Smooth muscle cell (in vitro differentiated cells): ENCODE measurements at regions not wholly inside any gene's neighbourhood (a gene's known extent, or its start where the extent isn't known, plus 50 kb on each side); places are given as distances from the start of the nearest gene placed in this dataset.

Source experiments
- DNase-seq: peaks from one replicate; lab custom pipeline; 2025; ENCODE audit not compliant: unreplicated experiment; lab: John Stamatoyannopoulos, UW
- H2AFZ ChIP-seq: fragments of 200-600 bp; sonication (generic); 2 replicates; pipeline ENCODE4 v1.6.0; 2016; ENCODE audit warnings: antibody characterized with exemption, low read depth, mild to moderate bottlenecking
- H3F3A ChIP-seq: fragments of 200-600 bp; sonication (generic); 2 replicates; pipeline ENCODE4 v1.6.0; 2017; ENCODE audit warnings: antibody characterized with exemption, low read depth
- H3K27ac ChIP-seq: fragments of 200-600 bp; sonication (generic); 2 replicates; pipeline ENCODE4 v1.5.1; 2016; ENCODE audit warnings: low read depth, mild to moderate bottlenecking
- H3K27me3 ChIP-seq: fragments of 200-600 bp; sonication (generic); 2 replicates; pipeline ENCODE4 v1.6.1; 2016; ENCODE audit warnings: low read depth, mild to moderate bottlenecking
- H3K36me3 ChIP-seq: fragments of 200-600 bp; sonication (generic); 2 replicates; pipeline ENCODE4 v1.5.1; 2016; ENCODE audit warnings: low read depth
- H3K4me1 ChIP-seq: fragments of 200-600 bp; sonication (generic); 2 replicates; pipeline ENCODE4 v1.5.1; 2016; ENCODE audit warnings: low read depth
- H3K4me2 ChIP-seq: fragments of 200-600 bp; sonication (generic); 2 replicates; pipeline ENCODE4 v1.6.0; 2016; ENCODE audit warnings: mild to moderate bottlenecking
- H3K4me3 ChIP-seq: fragments of 200-600 bp; sonication (generic); 2 replicates; pipeline ENCODE4 v1.5.1; 2016; ENCODE audit warnings: mild to moderate bottlenecking
- H3K79me2 ChIP-seq: fragments of 200-600 bp; sonication (generic); 2 replicates; pipeline ENCODE4 v1.6.0; 2016; ENCODE audit warnings: low read depth, mild to moderate bottlenecking
- H3K9ac ChIP-seq: fragments of 200-600 bp; sonication (generic); 2 replicates; pipeline ENCODE4 v1.6.0; 2016; ENCODE audit warnings: low read depth
- H3K9me3 ChIP-seq: fragments of 200-600 bp; sonication (generic); replicated peaks from 2 replicates; pipeline ENCODE4 v1.5.1; 2016; ENCODE audit warnings: low read depth
- H4K20me1 ChIP-seq: fragments of 200-600 bp; sonication (generic); 2 replicates; pipeline ENCODE4 v1.6.0; 2016; ENCODE audit warnings: low read depth
- WGBS: methylation state at CpG from one replicate; pipeline ENCODE4 v1.1.7; 2016; ENCODE audit warnings: low lambda C conversion rate; 5-methylcytosine and 5-hydroxymethylcytosine counted together
- TF ChIP-seq, protein P1 (sequence below): fragments of 200-600 bp; sonication (generic); IDR thresholded peaks from 2 replicates; pipeline ENCODE4 v1.5.1; 2017; ENCODE audit warnings: borderline replicate concordance, mild to moderate bottlenecking, antibody characterized with exemption; ENCODE audit not compliant: insufficient read depth, poor library complexity, severe bottlenecking

DNA sequence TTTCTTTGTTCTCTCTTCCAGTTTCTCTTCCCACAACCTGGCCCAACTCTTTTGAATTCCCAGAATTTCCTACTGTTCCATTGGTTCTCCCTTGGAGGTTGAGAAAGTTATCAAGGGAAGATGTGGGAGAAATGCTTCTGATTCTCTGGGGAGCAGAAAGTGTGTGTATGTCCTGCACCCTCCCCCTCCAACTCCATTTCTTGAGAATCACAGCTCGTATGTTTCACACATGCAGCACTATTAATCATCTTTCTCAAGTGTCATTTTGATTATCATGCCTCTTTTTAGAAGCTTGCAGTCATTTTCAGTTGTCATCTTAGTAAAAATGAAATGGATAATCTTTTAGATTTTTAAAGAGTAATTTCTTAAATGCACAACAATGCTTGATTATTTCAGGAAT lies 296.8 kb upstream of the SLC39A10 start:
- no peaks in the 10 kb centered on the region for H4K20me1 ChIP-seq
- no peak overlapping the region for H2AFZ ChIP-seq
- no peak overlapping the region for H3K9ac ChIP-seq
- no peak overlapping the region for H3K4me2 ChIP-seq
- no peaks in the 10 kb centered on the region for H3F3A ChIP-seq
- no peak for DNase-seq
- no peaks in the 10 kb centered on the region for H3K27me3 ChIP-seq
- peaks cover 4% of the 10 kb centered on the region for H3K4me1 ChIP-seq
- H3K36me3 ChIP-seq: no peaks in the 10 kb centered on the region
- WGBS: 79% methylated on average over 1 of the region's 1 CpG
- H3K79me2 ChIP-seq: no peaks in the 10 kb centered on the region
- no peak overlapping the region for H3K27ac ChIP-seq
- H3K4me3 ChIP-seq: no peak overlapping the region
- no peaks in the 10 kb centered on the region for H3K9me3 ChIP-seq
- TF ChIP-seq, protein P1, sequence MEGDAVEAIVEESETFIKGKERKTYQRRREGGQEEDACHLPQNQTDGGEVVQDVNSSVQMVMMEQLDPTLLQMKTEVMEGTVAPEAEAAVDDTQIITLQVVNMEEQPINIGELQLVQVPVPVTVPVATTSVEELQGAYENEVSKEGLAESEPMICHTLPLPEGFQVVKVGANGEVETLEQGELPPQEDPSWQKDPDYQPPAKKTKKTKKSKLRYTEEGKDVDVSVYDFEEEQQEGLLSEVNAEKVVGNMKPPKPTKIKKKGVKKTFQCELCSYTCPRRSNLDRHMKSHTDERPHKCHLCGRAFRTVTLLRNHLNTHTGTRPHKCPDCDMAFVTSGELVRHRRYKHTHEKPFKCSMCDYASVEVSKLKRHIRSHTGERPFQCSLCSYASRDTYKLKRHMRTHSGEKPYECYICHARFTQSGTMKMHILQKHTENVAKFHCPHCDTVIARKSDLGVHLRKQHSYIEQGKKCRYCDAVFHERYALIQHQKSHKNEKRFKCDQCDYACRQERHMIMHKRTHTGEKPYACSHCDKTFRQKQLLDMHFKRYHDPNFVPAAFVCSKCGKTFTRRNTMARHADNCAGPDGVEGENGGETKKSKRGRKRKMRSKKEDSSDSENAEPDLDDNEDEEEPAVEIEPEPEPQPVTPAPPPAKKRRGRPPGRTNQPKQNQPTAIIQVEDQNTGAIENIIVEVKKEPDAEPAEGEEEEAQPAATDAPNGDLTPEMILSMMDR: no peak

DNA sequence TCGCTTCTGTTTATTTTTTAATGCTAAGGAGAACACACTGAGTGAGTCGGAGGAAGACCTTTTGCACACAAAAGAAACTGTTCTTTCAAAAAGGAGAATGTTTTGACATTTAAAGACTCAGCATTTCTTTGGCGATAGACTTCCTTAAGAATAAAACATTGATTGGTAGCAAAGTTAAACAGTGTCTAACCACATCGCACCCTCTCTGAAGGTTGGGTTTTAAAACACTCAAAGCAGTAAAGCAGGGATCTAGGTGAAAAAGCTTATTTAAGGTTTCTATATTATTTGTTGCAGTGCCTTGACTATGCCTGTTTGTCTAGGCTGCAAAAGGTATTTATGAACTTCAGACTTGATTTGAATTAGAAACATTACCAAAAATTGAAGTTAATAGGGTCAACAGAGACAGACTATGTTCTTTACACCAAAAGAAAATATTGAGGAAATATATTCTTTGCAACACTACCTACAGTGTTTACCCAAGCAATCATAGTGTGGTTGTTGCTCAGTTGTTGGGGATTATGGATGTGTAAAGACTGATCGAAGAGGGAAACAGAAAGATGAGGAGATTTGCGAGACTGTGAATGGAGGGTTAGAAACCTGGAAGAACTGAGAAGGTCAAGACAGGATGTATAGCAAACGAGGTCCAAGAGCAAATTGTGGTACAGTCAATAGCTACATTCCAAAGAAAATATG lies 297.8 kb upstream of the SLC39A10 start:
- Histone ChIP-seq H3K4me3 (no peak overlapping the region), H3K9me3 (no peaks in the 10 kb centered on the region), H3F3A (no peaks in the 10 kb centered on the region), H3K27ac (no peak overlapping the region), H3K9ac (no peak overlapping the region), H4K20me1 (no peaks in the 10 kb centered on the region), H3K4me1 (peaks cover 4% of the 10 kb centered on the region), H3K79me2 (no peaks in the 10 kb centered on the region), H3K27me3 (no peaks in the 10 kb centered on the region), H2AFZ (no peak overlapping the region), H3K4me2 (no peak overlapping the region), H3K36me3 (no peaks in the 10 kb centered on the region)
- 89% methylated on average over 7 of the region's 7 CpGs for WGBS
- TF ChIP-seq, protein P1: no peak
- no peak for DNase-seq

DNA sequence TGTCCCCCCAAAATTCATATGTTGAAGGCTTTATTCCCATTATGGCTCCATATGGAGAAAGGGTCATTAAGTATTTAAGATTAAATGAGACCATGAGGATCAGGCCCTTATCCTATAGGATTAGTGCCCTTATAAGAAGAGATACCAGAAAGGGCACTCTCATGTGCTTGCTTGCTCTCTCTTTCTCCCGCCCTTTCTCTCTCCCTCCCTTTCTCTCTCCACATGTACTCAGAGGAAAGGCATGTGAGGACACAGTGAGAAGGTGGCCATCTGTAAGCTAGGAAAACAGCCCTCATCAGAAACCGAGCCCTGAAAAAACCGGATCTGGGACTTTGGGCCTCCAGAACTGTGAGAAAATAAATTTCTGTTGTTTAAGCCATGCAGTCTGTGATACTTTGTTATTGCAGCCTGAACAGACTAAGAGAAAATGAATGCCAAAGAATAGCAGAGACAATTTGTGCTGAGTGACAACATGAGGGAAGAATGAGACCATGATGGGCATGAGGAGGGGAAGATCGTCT lies 300.0 kb upstream of the SLC39A10 start:
- no peaks in the 10 kb centered on the region for H3K9me3 ChIP-seq
- no peak overlapping the region for H2AFZ ChIP-seq
- H3F3A ChIP-seq: no peaks in the 10 kb centered on the region
- no peaks in the 10 kb centered on the region for H3K36me3 ChIP-seq
- no peak overlapping the region for H3K4me2 ChIP-seq
- H4K20me1 ChIP-seq: no peaks in the 10 kb centered on the region
- TF ChIP-seq, protein P1: no peak
- no peaks in the 10 kb centered on the region for H3K4me1 ChIP-seq
- H3K4me3 ChIP-seq: no peak overlapping the region
- DNase-seq: no peak
- no peak overlapping the region for H3K27ac ChIP-seq
- H3K79me2 ChIP-seq: no peaks in the 10 kb centered on the region
- no peak overlapping the region for H3K9ac ChIP-seq
- WGBS: 88% methylated on average over 4 of the region's 4 CpGs
- no peaks in the 10 kb centered on the region for H3K27me3 ChIP-seq

- H3K9me3 ChIP-seq: no peaks in the 10 kb centered on the region
- H3K79me2 ChIP-seq: no peaks in the 10 kb centered on the region
- H4K20me1 ChIP-seq: no peaks in the 10 kb centered on the region
- TF ChIP-seq, protein P1: no peak
- no peak overlapping the region for H3K4me2 ChIP-seq
- DNase-seq: no peak
- no peak overlapping the region for H3K27ac ChIP-seq
- WGBS: 69% methylated on average over 1 of the region's 1 CpG
- no peaks in the 10 kb centered on the region for H3K27me3 ChIP-seq
- no peak overlapping the region for H3K9ac ChIP-seq
- H3K4me3 ChIP-seq: no peak overlapping the region
- H2AFZ ChIP-seq: no peak overlapping the region
- no peaks in the 10 kb centered on the region for H3K36me3 ChIP-seq
- H3F3A ChIP-seq: no peaks in the 10 kb centered on the region
- H3K4me1 ChIP-seq: no peaks in the 10 kb centered on the region
These were observed 301.0 kb upstream of the SLC39A10 start for GRCh38 chr2:195356026-195356425.
